GM19467 (cell line): ENCODE measurements at regions not wholly inside any gene's neighbourhood (a gene's known extent, or its start where the extent isn't known, plus 50 kb on each side); places are given as distances from the start of the nearest gene placed in this dataset.

ENCODE experiments used
- ATAC-seq: cut with Tn5 transposase; IDR thresholded peaks from one replicate; pipeline ENCODE4 v1.9.1; 2021; ENCODE audit warnings: mild to moderate bottlenecking, moderate library complexity; ENCODE audit not compliant: unreplicated experiment

DNA sequence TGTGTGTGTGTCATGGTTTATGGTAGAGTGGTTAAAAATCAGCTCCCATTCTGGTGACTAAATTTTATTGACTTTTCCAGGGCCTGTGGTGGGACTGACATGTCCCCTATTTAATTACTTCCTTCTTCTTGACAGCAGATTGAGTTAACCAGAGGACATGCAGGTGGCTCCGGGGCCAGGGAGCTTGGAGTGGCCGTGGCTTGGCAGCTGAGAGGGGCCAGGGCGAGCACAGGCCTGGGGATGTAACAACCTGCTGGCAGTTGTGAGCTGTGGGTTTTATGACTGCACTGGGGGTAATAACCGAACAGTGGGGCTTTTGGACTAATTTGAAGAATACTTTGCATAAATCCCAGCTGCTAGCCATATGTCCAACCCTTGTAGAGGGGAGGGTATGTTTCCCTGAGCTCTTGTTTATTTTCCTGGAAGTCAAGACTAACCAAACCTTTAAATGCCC, 186.0 kb downstream of the MID1IP1 start:
- ATAC-seq = no peak

GRCh38 chrX:38988301-38988700, 187.0 kb downstream of the MID1IP1 start:
- ATAC-seq = no peak

DNA sequence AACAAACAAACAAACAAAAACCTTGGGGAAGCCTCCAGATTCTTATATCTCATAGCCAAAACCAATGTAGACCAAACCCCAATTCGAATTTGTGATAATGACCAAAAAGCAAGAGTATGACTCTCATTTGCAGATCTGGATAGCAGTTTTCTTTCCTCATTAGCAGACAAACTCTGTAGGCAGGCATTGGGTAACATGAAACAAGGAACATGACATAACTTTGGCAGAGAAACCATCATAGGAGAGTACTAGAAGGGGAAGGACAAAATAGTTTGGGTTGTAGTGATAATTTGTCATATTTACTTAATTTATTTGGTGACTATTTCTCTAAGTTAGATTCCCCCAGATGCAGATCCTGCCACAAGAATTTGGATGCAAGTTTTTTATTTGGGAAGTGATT, 187.8 kb downstream of the MID1IP1 start:
- no peak for ATAC-seq

GRCh38 chrX:38991656-38992440, 190.6 kb downstream of the MID1IP1 start:
- no peak for ATAC-seq

- ATAC-seq = no peak
These were observed 191.3 kb downstream of the MID1IP1 start for GRCh38 chrX:38992441-38993096.

GRCh38 chrX:38993500-38993899, 192.2 kb downstream of the MID1IP1 start:
- no peak for ATAC-seq

- no peak for ATAC-seq
These were observed 197.8 kb downstream of the MID1IP1 start for GRCh38 chrX:38999099-38999498.

DNA sequence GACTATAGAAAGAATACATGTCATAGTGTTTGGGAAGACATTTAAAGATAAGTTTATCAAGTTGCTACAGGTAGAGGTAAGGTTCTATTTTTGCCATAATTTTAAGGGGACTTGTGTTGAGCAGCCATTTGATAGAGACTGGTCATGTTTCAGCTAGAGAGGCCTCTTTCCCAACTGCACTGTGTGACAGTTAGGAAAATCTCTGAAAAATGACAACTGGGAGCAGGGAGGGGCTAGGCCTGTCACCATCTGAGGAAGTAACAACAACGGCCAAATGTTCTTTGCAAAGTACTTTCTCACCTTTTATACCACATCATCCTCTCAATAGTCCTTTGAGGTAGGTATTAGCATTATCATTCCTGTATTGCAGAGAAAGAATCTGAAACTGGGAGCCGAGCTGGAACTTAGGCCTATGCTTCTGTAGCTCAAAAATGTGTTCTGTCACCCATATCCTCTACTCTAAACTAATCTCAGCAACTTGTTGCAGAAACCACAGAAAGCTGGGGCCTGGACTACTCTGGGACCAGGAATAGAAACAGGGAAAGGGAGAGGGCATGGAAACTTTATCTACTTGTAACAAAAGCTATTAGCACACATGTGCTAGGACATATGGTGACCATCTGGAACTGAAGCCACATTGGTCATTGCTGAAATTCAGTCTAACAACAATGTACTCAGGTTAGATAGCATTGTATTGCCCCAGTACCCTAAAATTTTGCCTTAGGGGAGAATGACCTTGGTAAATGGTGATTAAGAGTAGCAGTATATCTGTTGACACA, 198.9 kb downstream of the MID1IP1 start:
- ATAC-seq = no peak

DNA sequence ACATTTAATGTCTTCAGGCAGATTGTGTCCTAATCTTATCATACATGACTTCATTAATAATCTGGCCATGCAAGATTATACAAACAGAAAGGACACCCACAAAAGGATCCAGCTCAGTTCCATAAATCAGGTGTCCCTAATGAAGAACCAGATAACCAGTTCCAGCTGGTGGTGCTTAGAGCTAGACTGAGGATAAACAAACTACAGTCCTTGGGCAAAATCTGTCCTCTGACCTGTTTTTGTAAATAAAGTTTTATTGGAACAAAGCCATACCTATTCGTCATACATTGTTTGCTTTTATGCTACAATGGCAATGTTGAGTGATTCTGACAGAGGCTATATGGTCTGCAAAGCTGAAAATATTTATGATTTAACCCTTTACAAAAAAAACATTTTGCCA, 199.5 kb downstream of the MID1IP1 start:
- no peak for ATAC-seq

- ATAC-seq = no peak
These were observed 201.2 kb downstream of the MID1IP1 start for GRCh38 chrX:39002466-39002865.

DNA sequence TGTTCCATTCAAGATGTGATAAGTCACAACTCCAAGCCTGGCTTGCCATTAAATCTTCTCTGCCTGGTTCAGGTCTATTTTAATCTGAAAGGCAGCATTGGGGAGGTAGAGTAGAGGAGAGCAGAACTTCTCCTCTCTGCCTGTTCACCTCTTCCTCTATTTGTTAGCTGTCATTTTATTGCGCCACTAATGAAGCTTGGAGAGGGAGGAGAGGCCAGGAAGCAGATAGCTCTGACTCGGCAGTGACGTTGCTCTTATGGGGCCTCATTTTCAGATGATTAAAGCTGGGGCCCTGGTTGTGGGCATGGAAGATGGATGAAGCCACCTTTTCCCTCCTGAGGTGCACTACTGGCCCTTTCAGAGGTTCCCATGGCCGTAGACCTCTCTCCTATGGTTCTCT, 207.3 kb downstream of the MID1IP1 start:
- ATAC-seq = no peak

DNA sequence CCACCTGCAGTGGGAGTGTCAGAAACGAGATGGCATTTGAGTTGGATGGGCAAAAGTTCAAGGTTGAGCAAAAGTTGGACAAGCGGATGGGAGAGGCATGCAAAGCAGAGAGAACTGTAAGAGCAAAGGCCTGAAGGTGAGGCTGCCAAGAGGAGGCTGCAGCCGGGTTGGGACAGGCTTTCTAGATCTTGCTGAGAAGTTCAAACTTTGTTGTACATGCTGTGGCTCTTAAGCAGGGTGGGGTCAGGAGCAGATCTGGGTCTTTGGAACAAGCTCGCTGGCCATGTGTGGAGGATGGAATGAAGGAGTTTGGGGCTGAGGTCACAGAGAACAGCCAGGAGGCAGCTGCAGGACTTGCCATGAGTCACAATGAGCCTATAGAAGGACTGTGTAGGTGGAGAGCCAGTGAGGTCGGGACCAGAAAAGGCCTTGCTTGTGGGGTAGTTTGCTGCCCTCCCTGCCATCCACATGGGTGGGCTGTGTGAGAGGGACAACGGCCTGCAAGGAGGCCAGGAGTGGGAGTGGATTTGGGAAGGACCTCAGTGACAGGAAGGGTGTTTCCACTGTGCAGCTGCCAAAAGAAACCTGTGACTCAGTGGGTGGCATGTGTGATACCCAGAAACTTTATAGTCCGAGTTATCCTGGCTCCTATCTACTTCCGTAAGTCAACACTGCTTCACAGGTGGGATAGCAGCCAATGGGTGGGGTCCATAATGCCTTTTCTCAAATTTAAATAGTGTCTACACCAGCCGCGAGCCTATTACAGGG, 210.4 kb downstream of the MID1IP1 start:
- ATAC-seq = no peak

DNA sequence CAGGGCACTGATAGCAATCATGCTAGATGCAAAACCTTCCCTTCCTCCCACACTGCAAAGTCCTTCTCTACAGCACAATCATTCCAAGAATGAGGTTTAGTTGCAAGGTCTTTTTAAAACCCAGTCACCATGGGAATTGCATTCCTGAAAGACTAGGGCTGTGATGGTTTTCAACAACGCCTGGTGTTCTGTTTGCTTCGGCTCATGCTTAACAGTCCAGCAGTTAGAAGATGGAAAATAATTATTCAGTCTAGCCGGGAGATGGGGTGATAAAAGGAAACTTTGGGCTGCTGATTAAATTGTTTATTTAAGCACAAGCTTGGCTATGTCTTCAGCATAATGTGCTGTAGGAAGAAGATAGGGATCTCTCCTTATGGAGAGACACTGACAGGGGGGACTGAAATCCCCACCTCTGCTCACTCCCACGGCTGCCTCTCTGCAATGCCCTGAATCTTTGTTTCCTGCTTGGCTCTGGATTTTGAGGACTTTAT, 211.4 kb downstream of the MID1IP1 start:
- no peak for ATAC-seq

DNA sequence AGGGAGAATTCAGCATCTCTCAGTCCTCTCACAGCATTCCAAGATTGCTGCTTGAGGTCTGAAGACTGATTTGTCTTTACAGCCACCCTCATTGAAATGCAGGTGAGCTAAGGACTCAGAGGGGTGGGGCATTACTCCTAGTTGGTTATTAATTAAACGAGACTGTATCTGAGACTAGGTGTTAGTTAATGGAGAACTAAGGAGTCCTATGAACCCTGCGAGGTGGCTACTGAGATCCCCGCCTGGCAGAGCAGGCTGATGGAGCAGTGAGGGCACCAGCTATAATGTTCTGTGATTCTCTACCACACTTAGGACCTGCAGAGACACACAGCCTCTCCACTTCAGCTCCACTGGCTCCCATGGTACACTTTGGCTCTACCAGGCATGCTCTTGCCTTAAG, 215.3 kb downstream of the MID1IP1 start:
- no peak for ATAC-seq

DNA sequence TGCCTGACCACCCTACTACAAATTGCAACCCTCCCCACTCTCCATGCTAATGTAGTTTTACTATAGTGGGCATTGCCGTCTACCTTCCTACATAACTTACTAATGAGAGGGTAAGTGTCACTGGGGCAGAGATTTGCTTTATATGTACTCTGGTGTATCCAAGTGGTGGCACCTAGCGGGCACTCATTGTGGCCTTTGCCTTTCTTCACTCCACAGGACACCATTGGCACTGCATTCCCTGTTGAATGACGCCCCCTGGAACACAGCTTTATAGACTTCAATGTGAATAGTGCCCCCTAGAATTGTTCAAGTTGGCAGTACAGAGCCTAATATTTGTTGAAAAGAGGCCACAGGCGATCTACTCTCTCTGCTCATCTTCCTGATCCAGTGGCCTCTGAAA, 215.8 kb downstream of the MID1IP1 start:
- no peak for ATAC-seq

DNA sequence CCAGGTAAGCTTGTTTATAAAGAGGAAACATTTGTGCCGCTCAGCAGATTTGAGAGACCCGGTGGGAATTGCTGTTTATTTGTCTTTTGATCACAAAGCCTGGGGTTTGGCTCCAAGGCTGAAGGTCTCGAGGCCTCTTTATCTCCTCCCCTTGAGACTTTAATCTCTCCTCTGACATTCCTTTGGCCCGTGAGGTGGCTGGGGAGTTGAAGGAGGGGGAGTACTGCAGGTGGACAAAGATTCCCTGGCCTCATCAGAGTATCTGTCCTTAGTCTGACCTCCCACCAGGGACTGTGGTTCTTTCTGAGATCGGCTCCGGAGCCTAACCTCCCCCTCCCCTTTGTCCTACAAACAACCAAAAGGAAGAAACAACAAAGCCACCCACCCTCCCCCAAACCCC, 216.5 kb downstream of the MID1IP1 start:
- ATAC-seq = no peak

- ATAC-seq = no peak
These were observed 217.3 kb downstream of the MID1IP1 start for GRCh38 chrX:39018541-39018940.

- ATAC-seq = no peak
These were observed 217.8 kb downstream of the MID1IP1 start for GRCh38 chrX:39019056-39019455.

DNA sequence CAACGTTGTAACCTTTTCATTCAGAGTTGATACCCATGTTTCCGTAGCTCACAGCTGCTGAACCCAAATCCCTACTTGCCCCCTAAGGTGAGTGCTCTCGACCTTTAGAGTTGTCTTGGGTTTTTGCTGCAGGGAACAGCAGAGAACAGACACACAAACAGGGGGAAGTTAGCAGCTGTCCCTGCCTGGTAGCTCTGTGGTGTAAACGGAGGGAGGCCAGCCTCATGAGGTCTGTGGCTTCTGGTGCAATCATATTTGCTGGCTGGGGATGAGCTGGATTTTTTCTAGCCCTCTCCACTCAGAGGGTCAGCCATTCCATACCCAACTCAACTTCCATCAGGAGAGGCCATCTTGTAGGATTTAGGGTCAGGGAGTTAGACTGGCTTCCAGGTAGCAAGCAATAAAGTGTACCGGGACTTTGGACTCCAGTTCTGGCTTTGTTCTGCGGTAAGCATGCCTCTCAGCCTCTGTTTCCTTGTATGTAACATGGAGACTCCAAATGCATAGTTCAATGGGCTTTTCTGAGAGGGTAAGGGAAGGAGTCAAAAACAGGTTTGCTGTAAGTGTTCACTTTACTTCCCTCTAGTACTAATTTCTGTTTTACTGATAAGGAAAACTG, 218.9 kb downstream of the MID1IP1 start:
- ATAC-seq = no peak

- ATAC-seq = no peak
These were observed 220.8 kb downstream of the MID1IP1 start for GRCh38 chrX:39022106-39022505.
